Fibroblast of the aortic adventitia (primary cell): ENCODE measurements at regions not wholly inside any gene's neighbourhood (a gene's known extent, or its start where the extent isn't known, plus 50 kb on each side); places are given as distances from the start of the nearest gene placed in this dataset.
A peak's percentile ranks its signal among the peaks of the same experiment; 100 is the strongest.

Experiments
- DNase-seq: peaks from one replicate; pipeline ENCODE4 v3.0.0-alpha.2; 2010; ENCODE audit warnings: low read depth
- H3K4me3 ChIP-seq: 2 replicates; pipeline ENCODE4 v1.5.1; 2011; ENCODE audit warnings: low read depth, mild to moderate bottlenecking, control low read depth, low read length, moderate library complexity
- TF ChIP-seq, protein P1 (sequence below): IDR thresholded peaks from 2 replicates; pipeline ENCODE4 v1.5.1; 2011; ENCODE audit warnings: mild to moderate bottlenecking, low read length, control low read depth, inconsistent platforms; ENCODE audit not compliant: insufficient read depth

- H3K4me3 ChIP-seq, result no peak overlapping the region
- TF ChIP-seq, protein P1, sequence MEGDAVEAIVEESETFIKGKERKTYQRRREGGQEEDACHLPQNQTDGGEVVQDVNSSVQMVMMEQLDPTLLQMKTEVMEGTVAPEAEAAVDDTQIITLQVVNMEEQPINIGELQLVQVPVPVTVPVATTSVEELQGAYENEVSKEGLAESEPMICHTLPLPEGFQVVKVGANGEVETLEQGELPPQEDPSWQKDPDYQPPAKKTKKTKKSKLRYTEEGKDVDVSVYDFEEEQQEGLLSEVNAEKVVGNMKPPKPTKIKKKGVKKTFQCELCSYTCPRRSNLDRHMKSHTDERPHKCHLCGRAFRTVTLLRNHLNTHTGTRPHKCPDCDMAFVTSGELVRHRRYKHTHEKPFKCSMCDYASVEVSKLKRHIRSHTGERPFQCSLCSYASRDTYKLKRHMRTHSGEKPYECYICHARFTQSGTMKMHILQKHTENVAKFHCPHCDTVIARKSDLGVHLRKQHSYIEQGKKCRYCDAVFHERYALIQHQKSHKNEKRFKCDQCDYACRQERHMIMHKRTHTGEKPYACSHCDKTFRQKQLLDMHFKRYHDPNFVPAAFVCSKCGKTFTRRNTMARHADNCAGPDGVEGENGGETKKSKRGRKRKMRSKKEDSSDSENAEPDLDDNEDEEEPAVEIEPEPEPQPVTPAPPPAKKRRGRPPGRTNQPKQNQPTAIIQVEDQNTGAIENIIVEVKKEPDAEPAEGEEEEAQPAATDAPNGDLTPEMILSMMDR, result no peak
- no peak for DNase-seq
Measured at GRCh38 chr15:70322051-70322668, 224.4 kb upstream of the TLE3 start.

- TF ChIP-seq, protein P1, result no peak
- DNase-seq, result no peak
- H3K4me3 ChIP-seq, result no peak overlapping the region
Measured at GRCh38 chr15:70321172-70321819, 223.6 kb upstream of the TLE3 start.

DNA sequence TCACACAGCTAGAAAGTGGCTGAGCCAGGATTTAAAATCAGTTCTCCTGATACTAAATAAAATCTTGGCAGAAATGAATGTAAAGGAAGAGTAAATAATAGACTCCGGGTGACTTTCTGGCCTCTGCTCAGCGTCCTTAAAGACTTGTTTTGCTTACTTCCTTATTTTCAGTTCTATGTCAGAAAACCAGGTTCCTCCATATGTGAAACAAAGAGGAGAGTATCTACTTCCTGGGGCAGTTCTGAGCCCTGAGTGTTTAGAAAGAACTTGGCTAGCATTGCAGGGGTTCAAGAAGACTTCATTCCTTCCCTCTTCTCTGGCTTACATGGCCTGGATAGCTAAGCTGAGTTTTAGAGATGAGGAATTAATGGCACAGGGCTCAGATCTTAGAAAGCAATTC, 222.8 kb upstream of the TLE3 start:
- TF ChIP-seq, protein P1, result no peak
- H3K4me3 ChIP-seq, result no peak overlapping the region
- DNase-seq, result no peak

- no peak for DNase-seq
- TF ChIP-seq, protein P1, result no peak
- no peak overlapping the region for H3K4me3 ChIP-seq
Measured at GRCh38 chr15:70320077-70320476, 222.4 kb upstream of the TLE3 start.

- DNase-seq, result no peak
- H3K4me3 ChIP-seq, result no peak overlapping the region
- TF ChIP-seq, protein P1, result no peak
Measured at GRCh38 chr15:70319466-70319865, 221.7 kb upstream of the TLE3 start.

DNA sequence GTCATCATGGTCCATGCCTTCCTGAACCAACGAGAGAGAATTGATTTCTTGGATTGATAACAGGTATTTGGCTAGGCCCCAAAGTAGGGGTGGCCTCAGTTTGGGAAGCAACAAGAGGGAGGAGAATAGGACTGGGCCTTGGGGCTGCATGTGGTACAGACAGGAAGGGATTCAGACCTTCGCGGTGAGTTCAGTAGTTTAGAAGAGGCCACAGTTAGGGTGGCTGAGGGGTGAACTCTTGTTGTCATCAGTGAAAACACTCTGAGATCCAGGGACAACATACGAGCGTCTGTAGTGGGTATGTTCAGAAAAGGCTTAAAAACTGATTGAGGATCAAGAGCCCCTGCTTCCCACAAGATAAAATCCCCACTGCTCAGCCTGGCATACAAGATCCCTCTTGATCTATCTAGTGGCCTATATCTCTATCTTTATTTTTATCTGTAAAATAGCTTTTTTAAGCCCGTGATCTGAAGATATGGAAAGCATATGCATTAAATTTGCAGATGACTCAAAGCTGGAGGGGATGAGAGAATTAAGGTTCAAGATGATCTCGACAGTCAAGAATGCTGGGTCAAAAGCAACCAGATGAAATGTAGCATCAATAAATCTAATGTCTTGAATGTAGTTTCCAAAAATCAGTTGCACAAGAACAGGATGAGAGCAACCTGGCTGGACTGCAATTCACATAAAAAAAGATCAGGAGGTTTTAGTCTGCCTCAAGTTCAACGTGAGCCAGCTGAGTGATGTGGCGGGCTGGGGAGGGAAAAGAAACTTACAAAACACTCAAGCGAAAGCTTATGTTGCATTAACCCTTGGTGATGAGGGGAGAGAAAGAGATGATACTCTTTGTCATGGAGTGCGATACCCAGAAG, 221.1 kb upstream of the TLE3 start:
- H3K4me3 ChIP-seq, result no peak overlapping the region
- TF ChIP-seq, protein P1, result no peak
- DNase-seq, result peak; percentile 94
